HG02763 (cell line): ENCODE measurements at regions not wholly inside any gene's neighbourhood (a gene's known extent, or its start where the extent isn't known, plus 50 kb on each side); places are given as distances from the start of the nearest gene placed in this dataset.
"Not testable (repeated sequence)": the region's sequence is repeated elsewhere in the genome, so short reads cannot be mapped to it uniquely, and the experiment has no call there.

Experiments
- ATAC-seq: cut with Tn5 transposase; IDR thresholded peaks from one replicate; pipeline ENCODE4 v1.9.1; 2021; ENCODE audit warnings: mild to moderate bottlenecking, moderate library complexity; ENCODE audit not compliant: unreplicated experiment

DNA sequence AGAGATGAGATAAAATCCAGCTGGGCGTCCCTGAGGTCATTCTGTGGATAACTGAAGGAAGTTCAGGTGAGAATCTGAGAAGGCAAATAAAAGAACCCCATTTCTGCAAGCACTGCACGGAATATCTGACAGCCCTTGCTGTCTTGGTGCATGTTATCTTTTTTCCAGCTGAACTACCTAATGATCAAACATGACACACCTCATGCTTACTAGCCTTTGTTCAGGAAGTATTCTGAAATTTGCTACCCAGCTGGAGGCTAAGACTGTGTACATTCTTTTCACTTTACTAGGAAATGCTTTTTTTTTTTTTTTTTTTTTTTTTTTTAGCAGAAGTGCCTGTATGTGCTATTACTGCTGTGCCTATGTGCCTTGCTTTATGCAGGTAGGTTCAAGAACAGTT lies 718.1 kb downstream of the SMARCA1 start:
- ATAC-seq = no peak

DNA sequence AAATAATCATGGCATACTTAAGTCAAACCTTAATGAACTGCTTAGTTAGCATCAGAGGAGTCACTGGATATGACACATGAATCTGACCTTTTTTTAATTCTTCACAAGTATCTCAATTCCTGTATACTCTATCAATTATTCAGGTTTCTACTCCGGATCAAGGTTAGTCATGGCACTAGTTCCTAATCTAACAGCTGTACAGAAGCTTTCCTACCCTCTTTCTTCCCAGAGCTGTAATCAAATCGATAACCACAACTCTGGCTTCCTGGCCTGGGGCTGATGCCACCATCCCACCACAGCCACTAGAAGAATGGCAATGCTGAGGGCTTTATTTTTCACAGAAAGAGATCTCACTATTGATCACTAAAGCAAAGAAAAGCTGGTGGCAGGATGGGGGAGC lies 718.5 kb downstream of the SMARCA1 start:
- no peak for ATAC-seq

- ATAC-seq = no peak
These were observed 723.2 kb downstream of the SMARCA1 start for GRCh38 chrX:128800138-128800537.

DNA sequence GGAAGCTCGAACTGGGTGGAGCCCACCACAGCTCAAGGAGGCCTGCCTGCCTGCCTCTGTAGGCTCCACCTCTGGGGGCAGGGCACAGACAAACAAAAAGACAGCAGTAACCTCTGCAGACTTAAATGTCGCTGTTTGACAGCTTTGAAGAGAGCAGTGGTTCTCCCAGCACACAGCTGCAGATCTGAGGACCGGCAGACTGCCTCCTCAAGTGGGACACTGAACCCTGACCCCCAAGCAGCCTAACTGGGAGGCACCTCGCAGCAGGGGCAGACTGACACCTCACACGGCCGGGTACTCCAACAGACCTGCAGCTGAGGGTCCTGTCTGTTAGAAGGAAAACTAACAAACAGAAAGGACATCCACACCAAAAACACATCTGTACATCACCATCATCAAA lies 730.9 kb upstream of the ACTRT1 start:
- not testable (repeated sequence) for ATAC-seq

DNA sequence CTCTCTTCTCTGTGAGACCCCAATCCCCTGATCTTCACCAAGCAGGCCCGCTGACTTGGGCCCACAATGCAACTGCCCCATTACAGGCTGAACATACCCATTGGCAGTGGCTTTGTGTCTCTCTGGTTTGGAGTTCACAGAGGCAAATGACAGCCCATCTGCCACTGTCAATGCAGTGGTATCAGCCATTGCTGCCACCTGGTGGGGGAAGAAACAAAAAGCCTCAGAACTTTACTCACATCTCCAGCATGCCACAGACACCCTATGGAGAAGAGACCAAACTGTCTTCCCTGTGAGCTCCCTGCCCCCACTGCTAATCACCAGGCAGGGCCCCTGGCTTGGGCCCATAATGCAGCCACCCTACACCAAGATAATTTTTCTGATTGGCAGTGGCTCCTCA lies 729.3 kb upstream of the ACTRT1 start:
- no peak for ATAC-seq

GRCh38 chrX:128780934-128781333 lies 728.7 kb upstream of the ACTRT1 start:
- no peak for ATAC-seq

DNA sequence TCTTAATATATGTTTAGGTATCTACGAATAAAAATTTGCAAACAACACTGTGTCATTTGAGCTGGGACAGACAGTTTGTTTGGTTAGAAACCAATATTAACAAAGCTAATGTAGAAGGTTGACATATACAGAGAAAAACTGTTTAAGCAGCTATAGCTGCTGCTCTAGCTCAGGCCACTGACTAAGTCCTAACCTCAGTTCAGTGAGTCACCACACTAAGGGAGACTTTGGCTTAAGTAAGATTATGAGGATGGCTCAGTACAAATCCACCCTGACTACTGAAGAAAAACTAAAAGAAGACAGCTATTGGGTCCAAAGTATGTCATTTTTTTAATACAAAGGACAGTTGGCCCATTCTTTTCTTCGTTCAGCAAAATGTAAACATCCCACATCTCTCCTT lies 717.3 kb upstream of the ACTRT1 start:
- ATAC-seq = no peak

DNA sequence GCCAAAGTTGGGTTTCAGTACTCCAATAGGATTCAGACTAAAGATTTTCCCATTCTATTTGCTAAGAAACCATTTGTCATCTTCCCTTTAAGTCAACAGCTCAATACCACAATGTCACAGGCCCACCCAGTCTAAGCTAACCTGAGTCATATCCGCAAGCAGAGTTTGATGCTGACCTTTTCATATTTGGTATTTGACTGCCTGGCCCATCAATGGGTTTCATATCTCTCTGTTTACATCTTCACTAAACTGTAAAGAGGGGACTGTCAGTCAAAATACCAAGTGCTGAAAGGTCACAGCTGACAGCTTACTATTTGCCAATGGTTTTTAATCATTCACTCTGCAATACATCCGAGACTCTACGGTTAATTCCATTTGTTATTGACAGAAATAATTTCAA lies 707.5 kb upstream of the ACTRT1 start:
- ATAC-seq = no peak

- no peak for ATAC-seq
These were observed 707.0 kb upstream of the ACTRT1 start for GRCh38 chrX:128759177-128759576.

GRCh38 chrX:128754130-128754529 lies 701.9 kb upstream of the ACTRT1 start:
- ATAC-seq = no peak

DNA sequence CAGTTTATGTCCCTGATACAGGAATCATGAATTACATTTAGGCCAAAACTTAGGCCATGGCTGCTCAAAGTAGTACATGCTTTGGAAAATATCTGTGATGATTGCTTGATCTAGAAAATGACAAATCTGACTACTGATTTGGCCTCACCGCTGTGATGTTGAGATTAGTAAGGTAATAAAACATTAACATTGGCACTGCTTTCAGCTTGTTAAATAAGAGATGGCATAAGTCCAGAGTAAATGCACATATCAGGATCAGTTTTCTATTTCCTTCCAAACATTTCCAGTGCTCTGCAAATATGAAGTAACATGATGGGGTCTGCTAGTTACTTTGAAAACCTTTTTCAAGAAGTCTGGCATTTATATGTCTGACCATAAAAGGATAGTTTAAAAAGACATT lies 687.3 kb upstream of the ACTRT1 start:
- ATAC-seq = no peak

DNA sequence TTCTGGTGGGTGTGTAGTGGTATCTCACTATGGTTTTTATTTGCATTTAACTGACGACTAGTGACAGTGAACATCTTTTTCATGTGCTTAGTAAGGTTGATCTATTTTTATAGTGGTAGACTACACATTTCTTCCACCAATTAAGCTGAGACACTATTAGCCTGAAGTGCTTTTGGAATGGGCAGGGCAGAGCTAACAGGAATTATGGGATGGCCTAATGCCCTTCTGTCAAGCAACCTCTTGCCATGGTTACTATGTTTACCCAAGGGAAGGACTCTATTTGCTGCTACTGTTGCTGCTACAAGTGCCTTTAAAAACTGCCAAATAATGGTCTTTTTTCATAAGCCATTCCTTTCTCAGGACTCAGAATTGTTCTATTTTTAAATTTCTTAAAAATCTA lies 676.7 kb upstream of the ACTRT1 start:
- ATAC-seq = no peak

GRCh38 chrX:128717635-128718578 lies 665.7 kb upstream of the ACTRT1 start:
- no peak for ATAC-seq

DNA sequence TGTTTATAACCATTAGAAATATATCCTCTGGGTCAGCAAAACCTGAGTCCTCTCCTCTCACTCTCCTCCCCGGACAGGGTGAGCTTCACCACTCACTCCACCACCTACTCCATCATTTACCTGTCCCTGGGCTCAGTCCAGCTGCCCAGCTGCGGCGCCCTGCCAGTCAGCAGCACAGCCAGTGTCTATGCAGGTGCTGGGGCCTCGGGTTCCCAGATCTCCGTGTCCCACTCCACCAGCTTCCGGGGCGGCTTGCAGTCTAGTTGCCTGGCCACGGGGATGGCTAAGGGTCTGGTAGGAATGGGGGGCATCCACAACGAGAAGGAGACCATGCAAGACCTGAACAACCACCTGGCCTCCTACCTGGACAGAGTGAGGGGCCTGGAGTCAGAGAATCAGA lies 662.2 kb upstream of the ACTRT1 start:
- no peak for ATAC-seq

GRCh38 chrX:128699716-128700285 lies 647.6 kb upstream of the ACTRT1 start:
- ATAC-seq = no peak

- no peak for ATAC-seq
These were observed 646.5 kb upstream of the ACTRT1 start for GRCh38 chrX:128698573-128699181.

GRCh38 chrX:128691872-128692271 lies 639.7 kb upstream of the ACTRT1 start:
- no peak for ATAC-seq

DNA sequence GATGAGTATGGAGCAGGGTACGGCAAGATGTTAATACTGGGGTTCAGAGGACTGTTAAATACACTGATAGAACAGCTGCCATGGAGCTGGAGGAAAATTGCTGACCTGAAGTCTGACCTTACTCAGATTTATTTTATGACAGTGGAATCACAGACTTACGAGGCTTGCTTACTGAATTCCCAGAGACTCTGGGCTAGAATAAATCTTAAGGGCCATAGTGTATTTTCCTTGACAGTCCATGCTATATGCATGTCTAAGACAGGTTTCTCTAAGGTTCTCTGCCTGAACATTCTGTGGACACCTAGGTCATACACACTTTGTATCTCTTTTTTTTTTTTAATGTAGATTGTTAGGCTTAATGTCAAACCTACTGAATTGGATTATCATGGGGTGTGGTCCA lies 633.2 kb upstream of the ACTRT1 start:
- no peak for ATAC-seq

GRCh38 chrX:128676651-128677050 lies 624.4 kb upstream of the ACTRT1 start:
- no peak for ATAC-seq

DNA sequence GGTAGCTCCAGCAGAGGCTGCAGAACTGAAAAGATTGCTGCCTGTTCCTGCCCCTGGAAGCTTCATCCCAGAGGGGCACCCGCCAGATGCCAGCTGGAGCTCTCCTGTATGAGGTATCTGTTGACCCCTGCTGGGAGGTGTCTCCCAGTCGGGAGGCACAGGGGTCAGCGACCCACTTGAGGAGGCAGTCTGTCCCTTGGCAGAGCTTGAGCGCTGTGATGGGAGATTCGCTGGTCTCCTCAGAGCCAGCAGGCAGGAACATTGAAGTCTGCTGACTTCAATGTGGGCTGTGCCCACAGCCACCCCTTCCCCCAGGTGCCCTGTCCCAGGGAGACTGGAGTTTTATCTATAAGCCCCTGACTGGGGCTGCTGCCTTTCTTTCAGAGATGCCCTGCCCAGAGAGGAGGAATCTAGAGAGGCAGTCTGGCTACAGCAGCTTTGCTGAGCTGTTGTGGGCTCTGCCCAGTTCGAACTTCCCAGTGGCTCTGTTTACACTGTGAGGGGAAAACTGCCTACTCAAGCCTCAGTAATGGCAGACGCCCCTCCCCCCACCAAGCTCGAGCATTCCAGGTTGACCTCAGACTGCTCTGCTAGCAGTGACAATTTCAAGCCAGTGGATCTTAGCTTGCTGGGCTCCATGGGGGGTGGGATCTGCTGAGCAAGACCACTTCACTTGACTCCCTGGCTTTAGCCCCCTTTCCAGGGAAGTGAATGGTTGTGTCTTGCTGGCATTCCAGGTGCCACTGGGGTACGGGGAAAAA lies 622.3 kb upstream of the ACTRT1 start:
- not testable (repeated sequence) for ATAC-seq

DNA sequence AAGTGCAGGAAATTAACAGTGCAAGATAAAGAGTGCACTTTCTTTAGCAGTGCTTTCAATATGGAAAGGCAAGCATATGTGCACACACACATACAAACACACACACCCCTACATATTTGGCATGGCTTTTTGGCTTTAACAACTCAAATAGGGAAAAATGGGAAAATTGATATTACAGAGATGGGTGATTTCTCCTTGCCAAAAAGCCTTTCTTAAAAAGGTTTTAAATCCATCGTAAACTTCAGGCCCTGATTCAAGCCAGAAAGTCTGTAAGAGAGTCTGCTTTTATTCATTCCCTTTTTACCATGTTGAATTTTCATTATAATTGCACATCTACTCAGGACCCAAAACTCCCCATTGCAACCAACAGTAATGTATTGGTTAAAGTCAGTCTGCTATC lies 612.0 kb upstream of the ACTRT1 start:
- no peak for ATAC-seq
